ENCODE measurements at regions not wholly inside any gene's neighbourhood (a gene's known extent, or its start where the extent isn't known, plus 50 kb on each side); places are given as distances from the start of the nearest gene placed in this dataset.

DNA sequence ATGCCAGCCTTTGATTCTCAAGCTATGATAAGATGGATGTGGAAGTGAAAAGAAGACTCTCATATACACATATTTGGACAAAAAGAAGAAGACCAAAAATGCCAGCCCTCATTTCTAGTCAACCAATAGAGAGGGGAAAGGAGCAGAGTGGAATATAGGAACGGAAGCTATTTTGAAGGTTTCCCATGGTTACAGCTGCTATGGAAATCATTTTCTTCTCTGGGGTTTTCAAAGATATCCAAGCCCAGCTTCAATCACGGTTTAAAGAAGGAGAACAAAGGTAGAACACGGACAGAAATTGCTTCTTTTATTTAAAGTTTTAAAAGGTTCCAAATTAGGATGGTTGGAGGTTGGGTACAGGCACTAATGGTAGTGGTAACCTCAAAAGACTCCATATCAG, 181.0 kb upstream of the PRICKLE2 start (continued):
- TF ChIP-seq, protein P1, sequence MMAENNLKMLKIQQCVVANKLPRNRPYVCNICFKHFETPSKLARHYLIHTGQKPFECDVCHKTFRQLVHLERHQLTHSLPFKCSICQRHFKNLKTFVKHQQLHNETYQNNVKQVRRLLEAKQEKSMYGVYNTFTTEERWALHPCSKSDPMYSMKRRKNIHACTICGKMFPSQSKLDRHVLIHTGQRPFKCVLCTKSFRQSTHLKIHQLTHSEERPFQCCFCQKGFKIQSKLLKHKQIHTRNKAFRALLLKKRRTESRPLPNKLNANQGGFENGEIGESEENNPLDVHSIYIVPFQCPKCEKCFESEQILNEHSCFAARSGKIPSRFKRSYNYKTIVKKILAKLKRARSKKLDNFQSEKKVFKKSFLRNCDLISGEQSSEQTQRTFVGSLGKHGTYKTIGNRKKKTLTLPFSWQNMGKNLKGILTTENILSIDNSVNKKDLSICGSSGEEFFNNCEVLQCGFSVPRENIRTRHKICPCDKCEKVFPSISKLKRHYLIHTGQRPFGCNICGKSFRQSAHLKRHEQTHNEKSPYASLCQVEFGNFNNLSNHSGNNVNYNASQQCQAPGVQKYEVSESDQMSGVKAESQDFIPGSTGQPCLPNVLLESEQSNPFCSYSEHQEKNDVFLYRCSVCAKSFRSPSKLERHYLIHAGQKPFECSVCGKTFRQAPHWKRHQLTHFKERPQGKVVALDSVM (CRISPR knock-in tag; IDR thresholded peaks at IDR 0.05): no peak
- TF ChIP-seq GZF1 (CRISPR knock-in tag; IDR thresholded peaks at IDR 0.05) (no peak), ZNF33A (CRISPR knock-in tag; IDR thresholded peaks at IDR 0.05; ENCODE audit: borderline replicate concordance) (no peak), ZFP90 (CRISPR knock-in tag; IDR thresholded peaks at IDR 0.05; ENCODE audit: borderline replicate concordance) (no peak), ZNF816 (CRISPR knock-in tag; IDR thresholded peaks at IDR 0.05; ENCODE audit: borderline replicate concordance) (no peak)
- TF ChIP-seq, protein P2, sequence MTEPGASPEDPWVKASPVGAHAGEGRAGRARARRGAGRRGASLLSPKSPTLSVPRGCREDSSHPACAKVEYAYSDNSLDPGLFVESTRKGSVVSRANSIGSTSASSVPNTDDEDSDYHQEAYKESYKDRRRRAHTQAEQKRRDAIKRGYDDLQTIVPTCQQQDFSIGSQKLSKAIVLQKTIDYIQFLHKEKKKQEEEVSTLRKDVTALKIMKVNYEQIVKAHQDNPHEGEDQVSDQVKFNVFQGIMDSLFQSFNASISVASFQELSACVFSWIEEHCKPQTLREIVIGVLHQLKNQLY (CRISPR knock-in tag; IDR thresholded peaks at IDR 0.05): no peak

DNA sequence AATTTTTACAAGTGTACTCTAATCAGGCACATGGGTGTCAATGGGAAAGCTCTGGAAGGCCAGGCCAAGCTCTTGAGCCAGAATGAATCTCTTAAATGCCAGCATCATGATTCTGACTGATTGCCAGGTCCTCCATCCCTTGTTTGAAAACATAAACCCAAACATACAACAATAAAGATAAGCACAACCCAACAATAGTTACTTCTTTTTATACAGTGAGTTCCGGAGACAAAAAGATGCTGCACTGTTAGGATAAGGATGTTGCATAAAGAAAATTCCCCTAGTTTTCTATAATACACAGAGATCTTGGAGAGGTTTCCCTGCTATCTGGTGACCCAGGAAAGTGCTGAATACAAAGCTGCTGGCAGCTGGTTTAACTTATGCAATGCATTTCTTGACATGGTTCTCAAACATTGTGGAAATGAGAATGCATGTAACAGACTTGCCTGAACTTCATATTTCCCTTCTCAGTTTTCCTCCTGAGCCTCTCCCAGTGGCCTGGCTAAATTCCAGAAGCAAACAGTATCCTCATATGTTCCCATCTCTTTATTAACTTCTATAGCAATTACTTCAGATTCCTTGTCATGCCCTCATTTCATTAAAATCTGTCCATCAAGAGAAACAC, 180.1 kb upstream of the PRICKLE2 start:
- no peak for TF ChIP-seq ZNF562 (CRISPR knock-in tag; IDR thresholded peaks at IDR 0.05; ENCODE audit: borderline replicate concordance)
- no peak for TF ChIP-seq JUN (CRISPR knock-in tag; IDR thresholded peaks at IDR 0.05)
- TF ChIP-seq ZFX (CRISPR knock-in tag; IDR thresholded peaks at IDR 0.05; ENCODE audit: low read depth): no peak
- TF ChIP-seq SPEN (CRISPR knock-in tag; IDR thresholded peaks at IDR 0.05; ENCODE audit: low read depth): no peak
- TF ChIP-seq, protein P3, sequence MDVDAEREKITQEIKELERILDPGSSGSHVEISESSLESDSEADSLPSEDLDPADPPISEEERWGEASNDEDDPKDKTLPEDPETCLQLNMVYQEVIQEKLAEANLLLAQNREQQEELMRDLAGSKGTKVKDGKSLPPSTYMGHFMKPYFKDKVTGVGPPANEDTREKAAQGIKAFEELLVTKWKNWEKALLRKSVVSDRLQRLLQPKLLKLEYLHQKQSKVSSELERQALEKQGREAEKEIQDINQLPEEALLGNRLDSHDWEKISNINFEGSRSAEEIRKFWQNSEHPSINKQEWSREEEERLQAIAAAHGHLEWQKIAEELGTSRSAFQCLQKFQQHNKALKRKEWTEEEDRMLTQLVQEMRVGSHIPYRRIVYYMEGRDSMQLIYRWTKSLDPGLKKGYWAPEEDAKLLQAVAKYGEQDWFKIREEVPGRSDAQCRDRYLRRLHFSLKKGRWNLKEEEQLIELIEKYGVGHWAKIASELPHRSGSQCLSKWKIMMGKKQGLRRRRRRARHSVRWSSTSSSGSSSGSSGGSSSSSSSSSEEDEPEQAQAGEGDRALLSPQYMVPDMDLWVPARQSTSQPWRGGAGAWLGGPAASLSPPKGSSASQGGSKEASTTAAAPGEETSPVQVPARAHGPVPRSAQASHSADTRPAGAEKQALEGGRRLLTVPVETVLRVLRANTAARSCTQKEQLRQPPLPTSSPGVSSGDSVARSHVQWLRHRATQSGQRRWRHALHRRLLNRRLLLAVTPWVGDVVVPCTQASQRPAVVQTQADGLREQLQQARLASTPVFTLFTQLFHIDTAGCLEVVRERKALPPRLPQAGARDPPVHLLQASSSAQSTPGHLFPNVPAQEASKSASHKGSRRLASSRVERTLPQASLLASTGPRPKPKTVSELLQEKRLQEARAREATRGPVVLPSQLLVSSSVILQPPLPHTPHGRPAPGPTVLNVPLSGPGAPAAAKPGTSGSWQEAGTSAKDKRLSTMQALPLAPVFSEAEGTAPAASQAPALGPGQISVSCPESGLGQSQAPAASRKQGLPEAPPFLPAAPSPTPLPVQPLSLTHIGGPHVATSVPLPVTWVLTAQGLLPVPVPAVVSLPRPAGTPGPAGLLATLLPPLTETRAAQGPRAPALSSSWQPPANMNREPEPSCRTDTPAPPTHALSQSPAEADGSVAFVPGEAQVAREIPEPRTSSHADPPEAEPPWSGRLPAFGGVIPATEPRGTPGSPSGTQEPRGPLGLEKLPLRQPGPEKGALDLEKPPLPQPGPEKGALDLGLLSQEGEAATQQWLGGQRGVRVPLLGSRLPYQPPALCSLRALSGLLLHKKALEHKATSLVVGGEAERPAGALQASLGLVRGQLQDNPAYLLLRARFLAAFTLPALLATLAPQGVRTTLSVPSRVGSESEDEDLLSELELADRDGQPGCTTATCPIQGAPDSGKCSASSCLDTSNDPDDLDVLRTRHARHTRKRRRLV (CRISPR knock-in tag; IDR thresholded peaks at IDR 0.05): no peak
- no peak for TF ChIP-seq KDM1A (CRISPR knock-in tag; IDR thresholded peaks at IDR 0.05)
- TF ChIP-seq TEAD2 (CRISPR knock-in tag; IDR thresholded peaks at IDR 0.05): no peak
- no peak for TF ChIP-seq YY1 (IDR thresholded peaks at IDR 0.05; ENCODE audit: insufficient read depth, insufficient replicate concordance, low read depth, low read length)
- no peak for TF ChIP-seq KDM5B (CRISPR knock-in tag; IDR thresholded peaks at IDR 0.05; ENCODE audit: borderline replicate concordance)
- DNase-seq (ENCODE audit: low spot score) (no peak), ATAC-seq (no peak), FAIRE-seq (no peak)
- no peaks in the 10 kb centered on the region for H3K79me2 ChIP-seq (ENCODE audit: insufficient read depth, low read length)
- H4K20me1 ChIP-seq (ENCODE audit: insufficient read depth, low read length): no peaks in the 10 kb centered on the region
- ChIA-PET POLR2A (no interaction called here), CTCF (ENCODE audit: low intra/inter-chr PET ratio, low total read pairs) (no interaction called here)
- no peak overlapping the region for H3K4me3 ChIP-seq (replicated peaks in 1 of 3; ENCODE audit: insufficient read depth in 1 of 3, low read depth in 2 of 3, low read length in 3 of 3)
- H3K36me3 ChIP-seq (replicated peaks in 1 of 2; ENCODE audit: control insufficient read depth in 1 of 2, insufficient read depth in 2 of 2, low read length in 2 of 2): no peaks in the 10 kb centered on the region
- H2AFZ ChIP-seq (ENCODE audit: low read length): no peak overlapping the region
- H3K9me3 ChIP-seq (ENCODE audit: low read length): no peaks in the 10 kb centered on the region
- no peaks in the 10 kb centered on the region; a peak in 1 of 5 replicates for H3K27me3 ChIP-seq (ENCODE audit: control insufficient read depth in 1 of 2, insufficient read depth in 2 of 2, low read length in 2 of 2)
- no peak overlapping the region for H3K27ac ChIP-seq (ENCODE audit: extremely low read length, insufficient read depth, low read length)
- intact Hi-C loops (cut with micrococcal nuclease; ENCODE audit: unreplicated experiment) (no loop called here), in situ Hi-C loops (cut with HindIII; ENCODE audit: extremely low pct_ligation_motif_present, low pct_unique_long_range_greater_than_20kb) (no loop called here)
- 0% methylated on average over 1 of the region's 1 CpG for WGBS (ENCODE audit: low lambda C conversion rate)
- no peak overlapping the region for H3K9ac ChIP-seq (ENCODE audit: insufficient read depth, low read depth, low read length)
- no peak overlapping the region for H3K4me2 ChIP-seq (ENCODE audit: low read depth, low read length)
- H3K4me1 ChIP-seq (ENCODE audit: insufficient read depth, low read length): no peaks in the 10 kb centered on the region
- no TSS peak for BruUV-seq (replicated peaks)

Measured in HepG2 (cell line).